Skeletal muscle cell (primary cell): ENCODE measurements at regions not wholly inside any gene's neighbourhood (a gene's known extent, or its start where the extent isn't known, plus 50 kb on each side); places are given as distances from the start of the nearest gene placed in this dataset.
"Not testable (repeated sequence)": the region's sequence is repeated elsewhere in the genome, so short reads cannot be mapped to it uniquely, and the experiment has no call there.

Source experiments
- DNase-seq: peaks from one replicate; pipeline ENCODE4 v3.0.0-alpha.2; 2010; ENCODE audit warnings: low read depth
- H3K4me3 ChIP-seq: 2 replicates; pipeline ENCODE4 v1.5.1; 2011; ENCODE audit warnings: low read depth, mild to moderate bottlenecking, control low read depth, low read length, moderate library complexity

DNA sequence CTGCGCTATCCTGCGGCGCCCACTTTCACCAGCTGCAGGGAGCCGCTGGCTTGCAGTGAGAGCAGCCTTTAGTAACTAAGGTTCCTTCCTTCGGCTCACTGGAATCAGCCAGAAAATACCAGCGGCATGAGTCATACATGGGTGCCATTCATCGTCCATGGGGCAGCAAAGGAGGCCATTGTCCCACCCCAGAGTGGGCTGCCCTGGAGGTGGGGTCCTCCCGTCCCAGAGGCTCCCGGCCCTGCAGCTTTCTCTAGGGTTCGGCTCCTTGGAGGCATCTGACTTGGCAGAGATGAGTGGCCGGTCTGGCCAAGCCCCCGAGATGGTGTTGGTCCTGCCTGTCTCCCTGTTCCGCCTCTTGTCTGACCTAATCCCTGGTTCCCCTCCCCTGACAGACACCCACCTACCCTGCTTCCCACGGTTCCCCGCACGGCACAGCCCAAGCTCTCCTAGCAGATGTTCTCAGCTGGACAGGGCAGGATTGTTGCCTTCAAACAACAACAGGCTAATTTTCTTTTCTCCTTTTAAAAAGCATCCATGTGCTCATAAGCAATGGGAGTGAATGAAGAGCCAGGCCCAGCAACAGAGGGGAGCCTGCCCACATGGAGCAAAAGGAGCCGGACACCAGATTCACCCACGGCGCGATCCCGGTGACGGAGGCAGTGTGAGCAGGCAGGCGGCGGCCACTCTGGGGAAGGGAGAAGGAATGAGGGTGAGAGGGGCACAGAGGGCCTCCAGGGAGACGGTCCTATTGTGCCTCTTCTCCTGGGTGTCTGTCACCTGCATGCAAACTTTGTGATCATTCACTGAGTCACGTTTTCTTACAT lies 97.0 kb upstream of the COL5A1 start:
- H3K4me3 ChIP-seq = no peak overlapping the region
- no peak for DNase-seq

DNA sequence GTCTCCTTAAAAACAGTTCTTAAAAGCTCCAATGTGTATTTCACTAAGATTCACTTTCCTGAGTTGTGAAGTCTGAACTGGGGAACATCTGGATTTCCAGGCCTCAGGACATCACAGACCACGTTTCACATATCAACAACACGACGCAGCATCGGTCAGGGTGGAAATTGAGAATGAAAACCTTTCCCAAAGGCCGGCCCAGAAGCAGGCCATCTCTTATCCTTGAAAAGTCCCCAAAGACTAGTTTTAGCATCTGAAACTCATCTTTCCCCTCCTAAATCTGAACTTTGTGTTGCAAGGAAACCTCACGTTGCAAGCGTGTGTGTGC lies 96.4 kb upstream of the COL5A1 start:
- DNase-seq = no peak
- no peak overlapping the region for H3K4me3 ChIP-seq

DNA sequence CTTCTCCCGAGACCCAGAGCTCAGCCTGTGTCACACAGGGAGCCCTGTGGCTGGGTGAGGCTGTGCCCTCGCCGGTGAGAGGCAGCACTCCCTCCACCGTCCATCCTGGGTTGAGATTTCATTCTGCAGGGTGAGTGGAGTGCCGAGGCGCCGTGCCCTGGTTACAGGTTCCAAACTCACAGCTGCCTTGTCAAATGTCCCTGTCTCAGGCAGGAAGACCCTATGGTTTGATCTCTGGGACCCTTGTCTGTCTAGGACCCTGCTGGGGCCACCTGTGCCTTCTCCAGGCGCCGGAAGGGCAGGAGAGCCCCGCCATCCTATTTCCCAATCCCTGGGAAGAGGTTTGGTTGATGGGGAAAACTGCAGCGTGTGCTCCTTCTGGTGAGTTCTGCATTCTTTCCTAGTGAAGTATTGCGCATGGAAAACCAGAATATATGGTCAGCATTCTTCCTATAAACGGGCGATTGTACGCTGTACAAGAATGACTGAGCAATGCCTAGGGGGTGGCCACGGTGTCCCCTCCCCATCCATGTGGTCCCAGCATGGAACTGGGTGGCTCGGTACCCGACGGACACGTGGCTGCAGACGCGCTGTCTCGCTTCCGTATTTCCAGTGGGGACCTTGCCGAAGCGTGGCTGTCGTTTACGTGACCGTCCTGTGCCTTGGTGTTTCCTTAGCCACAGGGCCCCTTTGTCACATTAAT lies 95.9 kb upstream of the COL5A1 start:
- peak overlapping the region; percentile 5 for H3K4me3 ChIP-seq
- no peak for DNase-seq

DNA sequence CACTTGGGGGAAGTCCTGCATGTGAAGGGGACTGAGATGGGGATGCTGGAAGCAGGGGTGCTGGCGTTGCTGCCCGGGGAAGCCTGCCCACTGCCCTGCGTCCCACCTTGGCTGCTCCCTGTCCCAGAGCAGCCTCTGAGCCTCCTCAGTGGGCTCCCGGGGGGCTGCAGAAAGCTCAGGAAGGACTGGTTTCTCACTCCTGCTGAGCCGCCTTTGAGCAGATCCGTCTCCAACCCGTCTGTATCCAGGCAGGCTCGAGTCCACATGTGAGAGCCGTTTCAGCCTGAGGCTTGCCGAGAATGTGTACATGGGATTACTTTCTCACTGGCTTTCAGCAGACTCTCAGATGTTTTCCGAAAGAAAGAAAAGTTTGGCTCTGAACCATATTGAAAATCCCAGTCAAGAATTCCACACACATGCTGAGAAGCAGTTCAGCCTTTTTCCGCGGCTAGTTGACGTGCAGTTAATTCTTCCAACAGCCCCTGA lies 95.3 kb upstream of the COL5A1 start:
- peak overlapping the region; percentile 5 for H3K4me3 ChIP-seq
- no peak for DNase-seq

DNA sequence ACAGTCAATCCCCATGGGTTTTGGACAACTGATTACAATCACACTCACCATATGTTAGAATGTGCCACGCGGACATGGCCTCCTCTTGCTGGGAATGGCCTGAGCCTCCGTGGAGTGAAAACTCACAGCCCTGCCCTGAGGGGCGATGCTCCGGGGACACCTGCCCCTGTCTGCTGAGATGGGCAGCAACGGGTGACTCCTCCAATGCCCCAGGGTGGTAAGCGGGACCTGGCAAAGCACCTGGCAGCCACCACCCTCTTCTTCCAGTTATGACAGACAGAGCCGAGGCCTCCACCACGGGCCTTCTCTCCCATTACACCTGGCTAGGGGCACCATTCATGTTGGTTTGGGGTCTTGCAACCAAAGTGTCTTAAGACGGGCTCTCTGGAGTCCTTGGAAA lies 94.9 kb upstream of the COL5A1 start:
- no peak for DNase-seq

DNA sequence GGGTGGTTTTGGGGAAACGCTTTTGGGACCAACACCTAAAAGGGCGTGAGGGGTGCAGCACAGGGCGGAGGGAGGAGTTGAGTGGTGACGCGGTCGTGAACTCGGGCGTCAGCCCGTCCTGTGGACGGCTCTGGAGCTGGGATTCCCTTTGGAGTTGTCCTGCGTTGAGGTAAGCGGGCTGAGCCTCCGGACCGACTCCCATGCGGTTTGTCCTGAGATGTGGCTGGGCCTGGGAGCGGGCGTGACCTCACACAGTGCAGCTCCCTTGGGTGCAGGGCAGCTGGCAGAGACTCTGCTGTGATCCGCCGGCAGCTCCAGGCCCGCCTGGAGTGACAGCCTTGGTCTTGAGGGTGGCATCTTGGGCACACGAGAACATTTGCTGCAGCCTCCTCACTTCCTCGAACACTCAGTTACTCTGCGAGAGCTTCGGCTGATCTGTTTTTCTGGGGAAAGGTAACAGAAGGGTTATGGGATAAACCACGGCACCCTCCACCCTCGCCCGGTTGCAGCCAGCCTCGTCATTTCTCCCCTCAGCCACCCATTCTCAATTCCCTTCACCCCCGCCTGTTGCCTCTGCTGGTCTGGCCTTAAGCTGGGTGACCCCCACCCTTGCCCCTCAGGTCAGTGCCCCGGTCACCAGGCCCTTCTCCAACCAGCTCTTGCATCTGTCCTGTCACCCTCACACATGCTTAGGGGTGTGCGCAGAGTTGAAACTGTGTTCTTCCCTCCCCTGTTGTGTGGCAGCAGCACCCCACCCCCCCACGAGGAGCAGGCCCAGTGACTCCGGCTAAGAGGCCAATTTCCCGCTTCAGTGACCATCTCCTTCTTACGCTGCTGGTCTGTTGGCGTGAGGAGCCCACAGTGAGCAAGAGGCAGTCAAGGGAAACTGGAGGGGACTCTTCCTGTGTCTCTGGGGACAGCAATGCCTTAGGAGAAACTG lies 94.2 kb upstream of the COL5A1 start:
- no peak overlapping the region for H3K4me3 ChIP-seq
- DNase-seq = no peak

More for the DNA sequence above, 94.9 kb upstream of the COL5A1 start:
- no peak overlapping the region for H3K4me3 ChIP-seq

DNA sequence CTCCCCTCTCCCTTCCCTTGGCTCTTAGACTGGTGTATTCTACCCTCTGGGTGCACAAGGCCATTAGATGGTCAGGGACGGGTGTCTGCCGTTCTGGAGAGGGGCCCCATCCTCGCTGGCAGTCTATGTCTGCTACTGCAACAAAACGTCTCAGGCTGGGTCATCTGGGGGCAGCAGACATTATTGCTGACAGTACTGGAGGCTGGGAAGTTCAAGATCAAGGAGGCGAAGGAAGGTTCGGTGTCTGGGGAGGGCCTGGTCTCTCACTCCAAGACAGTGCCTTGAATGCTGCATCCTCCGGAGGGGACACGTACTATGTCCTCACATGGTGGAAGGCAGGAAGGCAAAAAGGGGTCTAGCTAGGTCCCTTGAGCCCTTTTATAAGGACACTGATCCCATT lies 93.4 kb upstream of the COL5A1 start:
- no peak overlapping the region for H3K4me3 ChIP-seq
- DNase-seq = no peak

DNA sequence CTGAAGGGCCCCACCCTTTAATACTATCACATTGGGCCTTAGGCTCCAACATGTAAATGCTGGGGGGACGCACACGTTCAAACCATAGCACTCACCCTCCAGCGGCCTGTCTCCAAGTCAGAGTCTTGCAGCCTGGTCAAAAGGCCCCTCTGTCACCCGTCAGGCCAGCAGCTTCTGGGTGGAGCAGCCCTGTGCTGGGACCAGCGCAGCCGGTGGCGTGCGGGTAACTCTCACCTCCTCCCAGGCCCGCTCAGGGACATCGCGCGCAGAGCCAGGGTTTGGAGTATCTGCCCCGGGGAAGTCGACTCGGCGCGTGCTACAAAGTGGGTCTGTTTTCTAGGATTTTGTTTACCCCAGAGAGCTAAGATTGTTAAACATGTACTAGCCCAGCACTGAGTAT lies 93.0 kb upstream of the COL5A1 start:
- H3K4me3 ChIP-seq = no peak overlapping the region
- DNase-seq = no peak

DNA sequence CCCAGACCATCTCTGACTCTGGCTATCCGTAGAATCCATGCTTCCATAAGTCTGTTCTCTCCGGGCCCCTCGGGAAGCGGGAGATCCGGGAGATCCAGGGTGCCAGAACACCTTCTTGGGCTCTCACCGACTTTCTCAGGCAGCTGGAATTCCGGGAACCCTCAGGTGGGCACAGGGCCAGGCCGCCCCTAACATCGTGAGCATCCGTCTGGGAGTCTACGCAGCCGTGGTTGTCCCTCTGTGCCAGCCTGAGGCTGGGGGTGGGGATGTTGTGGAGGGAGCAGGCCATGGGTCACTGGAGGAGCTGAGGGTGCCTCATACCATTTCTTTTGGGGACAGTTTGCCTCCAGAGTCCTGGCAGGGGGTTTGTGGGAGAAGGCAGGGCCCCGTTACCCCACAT lies 92.3 kb upstream of the COL5A1 start:
- DNase-seq = no peak
- H3K4me3 ChIP-seq = no peak overlapping the region

DNA sequence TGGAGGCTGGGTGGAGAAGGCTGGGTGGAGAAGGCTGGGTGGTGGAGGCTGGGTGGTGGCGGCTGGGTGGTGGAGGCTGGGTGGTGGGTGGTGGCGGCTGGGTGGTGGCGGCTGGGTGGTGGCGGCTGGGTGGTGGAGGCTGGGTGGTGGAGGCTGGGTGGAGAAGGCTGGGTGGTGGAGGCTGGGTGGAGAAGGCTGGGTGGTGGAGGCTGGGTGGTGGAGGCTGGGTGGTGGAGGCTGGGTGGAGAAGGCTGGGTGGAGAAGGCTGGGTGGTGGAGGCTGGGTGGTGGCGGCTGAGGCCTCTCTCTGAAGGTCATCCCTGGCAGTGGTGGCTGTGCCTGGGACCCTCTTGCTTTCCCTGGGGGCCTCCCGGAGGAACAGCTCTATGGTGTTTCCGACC lies 91.5 kb upstream of the COL5A1 start:
- H3K4me3 ChIP-seq, DNase-seq: not testable (repeated sequence)

DNA sequence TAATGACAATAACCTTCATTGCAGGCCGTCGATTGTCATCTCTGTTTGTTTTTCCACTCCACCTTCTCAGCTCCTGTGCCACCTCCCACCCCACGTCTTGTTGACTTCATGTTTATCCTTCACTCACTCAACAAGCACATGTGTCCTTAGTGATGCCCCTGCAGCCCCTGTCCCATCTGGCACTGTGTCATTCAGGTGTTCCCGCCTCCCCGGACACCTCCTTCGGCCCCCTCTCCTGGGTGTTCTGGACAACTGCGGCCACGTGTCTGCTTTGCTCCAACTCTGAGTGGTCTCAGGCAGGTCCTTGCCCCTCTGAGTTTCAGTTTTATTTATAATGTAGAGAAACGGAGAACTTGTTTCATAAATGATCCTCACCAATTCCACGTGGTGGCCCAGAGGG lies 91.0 kb upstream of the COL5A1 start:
- no peak for DNase-seq
- no peak overlapping the region for H3K4me3 ChIP-seq

DNA sequence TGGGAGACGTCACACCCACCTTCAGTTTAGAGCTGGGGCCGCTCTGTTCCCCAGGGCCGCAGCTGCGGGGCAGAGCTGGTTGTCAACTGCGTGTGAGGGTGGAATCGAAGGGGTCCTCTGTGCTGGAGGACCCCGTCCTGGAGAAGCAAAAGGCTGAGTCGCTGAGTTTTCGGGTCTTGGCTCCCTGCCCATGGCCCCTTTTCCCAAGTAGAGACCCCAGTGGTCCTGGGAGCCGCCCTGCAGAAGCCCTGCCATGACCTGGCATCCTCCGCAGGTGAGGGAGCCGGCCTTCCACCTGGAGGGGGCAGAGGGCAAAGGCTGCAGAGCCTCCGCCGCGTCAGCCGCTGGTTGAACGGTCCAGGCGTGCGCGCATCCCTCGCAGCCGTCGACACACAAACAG lies 90.4 kb upstream of the COL5A1 start:
- no peak for DNase-seq

DNA sequence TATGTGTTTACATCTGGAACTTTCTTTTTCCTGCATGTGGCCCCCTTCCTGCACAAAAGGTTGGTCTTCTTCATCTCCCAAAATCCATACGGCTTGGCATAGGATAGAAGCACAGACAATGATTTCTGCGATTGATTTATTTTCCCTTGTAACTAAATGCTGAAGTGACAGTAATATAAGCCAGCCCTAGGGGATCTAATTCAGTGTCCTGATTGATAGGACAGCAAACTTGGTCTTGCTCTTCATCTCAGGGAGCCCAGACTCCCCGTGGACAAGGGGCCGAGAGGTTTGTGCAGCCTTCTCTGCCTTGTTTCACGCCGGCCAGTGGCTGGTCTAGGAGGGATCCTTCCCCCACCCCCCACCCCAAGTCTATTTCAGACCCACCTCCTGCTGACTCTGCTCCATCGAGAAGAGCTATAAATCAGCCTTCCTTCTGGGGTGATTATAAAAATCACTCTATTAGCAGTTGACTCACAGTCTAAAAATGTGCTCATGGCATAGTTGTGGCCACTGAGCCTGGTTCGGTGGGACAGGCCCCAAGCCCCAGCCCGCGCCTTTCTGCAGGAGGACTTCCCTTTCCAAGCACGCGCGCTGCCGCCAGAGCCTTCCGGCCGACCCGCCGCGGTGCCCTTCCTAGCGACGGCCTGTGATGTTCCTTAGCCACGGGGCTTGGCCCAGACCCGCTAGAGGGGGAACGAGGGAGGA lies 89.8 kb upstream of the COL5A1 start:
- peak; percentile 83 for DNase-seq
- H3K4me3 ChIP-seq = no peak overlapping the region

More for the DNA sequence above, 90.4 kb upstream of the COL5A1 start:
- H3K4me3 ChIP-seq = no peak overlapping the region

DNA sequence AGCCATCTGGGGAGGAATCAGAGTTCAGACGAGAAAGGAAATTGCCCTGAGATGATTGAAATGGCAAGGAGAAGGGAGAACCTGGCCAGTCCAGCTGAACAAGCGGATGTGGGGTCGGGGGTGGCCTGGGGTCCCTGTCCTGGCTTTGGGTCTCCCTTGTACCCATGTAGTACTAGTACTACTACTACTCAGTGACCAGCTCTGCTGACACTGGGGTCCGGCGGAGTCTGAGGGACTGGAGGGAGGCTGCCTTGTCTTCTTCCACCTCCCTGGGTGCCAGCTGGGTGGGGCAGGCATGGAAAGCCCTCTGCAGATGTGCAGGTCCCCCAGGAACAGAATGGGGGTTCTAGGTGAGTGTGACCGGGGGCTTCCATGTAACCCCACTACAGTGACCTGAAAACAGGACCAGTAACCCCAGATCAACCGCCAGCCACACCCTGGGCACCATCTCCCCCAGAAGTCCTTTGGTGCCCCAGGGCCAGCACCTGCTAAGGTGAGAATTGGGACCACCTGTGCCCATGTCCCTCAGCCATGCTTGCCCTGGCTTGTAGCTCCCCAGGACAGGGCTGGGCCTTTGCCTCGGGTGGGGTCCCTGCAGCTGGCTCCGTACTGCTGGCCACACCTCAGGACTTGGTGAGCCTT lies 89.1 kb upstream of the COL5A1 start:
- no peak overlapping the region for H3K4me3 ChIP-seq
- DNase-seq = no peak

DNA sequence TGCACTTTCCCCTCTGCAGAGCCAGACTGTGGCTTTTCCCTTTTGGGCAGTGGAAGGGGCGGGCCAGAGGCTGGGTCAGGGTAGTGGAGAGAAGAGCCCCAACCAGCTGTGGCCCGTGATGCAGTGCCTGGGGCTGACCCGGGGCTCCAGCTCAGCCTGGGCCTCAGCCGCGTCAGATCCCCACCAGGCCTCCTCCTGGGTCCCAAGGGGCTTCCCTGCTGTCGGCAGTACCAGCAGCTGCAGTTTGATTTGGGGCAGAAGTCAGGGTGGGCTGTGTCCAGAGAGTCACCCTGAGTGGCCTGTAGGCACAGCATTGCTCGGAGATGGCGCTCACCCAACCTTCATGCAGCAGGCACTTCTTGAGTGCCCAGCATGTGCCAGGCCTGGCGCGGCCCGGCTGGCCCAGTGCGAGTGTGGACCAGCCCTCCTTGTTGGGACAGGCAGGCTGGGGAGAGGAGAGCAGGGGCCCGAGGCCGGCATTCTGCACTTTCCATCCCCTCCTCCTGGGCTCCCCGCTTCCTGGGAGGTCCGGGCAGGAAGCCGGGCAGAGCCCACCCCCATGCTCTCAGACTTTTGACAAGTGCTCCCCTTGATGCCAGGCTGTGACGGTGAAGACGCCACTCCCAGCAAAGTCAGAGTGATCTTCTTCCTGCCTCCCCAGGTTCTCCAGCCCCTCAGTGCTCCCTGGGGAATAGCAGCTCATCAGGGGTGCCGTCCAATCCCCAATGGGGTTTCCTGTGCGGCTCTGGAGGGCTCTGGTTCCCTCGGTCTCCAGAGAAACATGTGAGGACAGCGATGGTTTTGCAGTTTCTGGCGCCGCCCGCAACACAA lies 88.3 kb upstream of the COL5A1 start:
- no peak overlapping the region for H3K4me3 ChIP-seq
- DNase-seq = no peak

DNA sequence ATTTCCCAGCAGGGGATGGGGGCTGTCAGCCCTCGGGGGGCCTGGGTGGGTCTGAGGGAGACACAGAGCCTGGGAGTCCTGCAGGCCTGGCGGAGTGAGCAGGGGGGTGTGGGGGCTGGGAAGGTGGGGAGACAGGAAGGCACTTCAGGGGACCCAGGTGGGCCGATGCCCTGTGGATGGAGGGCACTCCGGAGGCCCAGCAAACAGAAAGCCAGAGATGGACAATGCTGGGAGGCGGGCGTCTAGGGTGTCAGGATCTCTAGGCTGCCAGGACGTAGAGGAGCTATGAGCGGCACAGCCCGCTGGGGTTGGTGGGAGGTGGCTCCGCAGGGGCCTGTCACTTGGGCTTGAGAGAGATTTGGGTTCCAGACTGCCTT lies 87.6 kb upstream of the COL5A1 start:
- H3K4me3 ChIP-seq = no peak overlapping the region
- DNase-seq = no peak

DNA sequence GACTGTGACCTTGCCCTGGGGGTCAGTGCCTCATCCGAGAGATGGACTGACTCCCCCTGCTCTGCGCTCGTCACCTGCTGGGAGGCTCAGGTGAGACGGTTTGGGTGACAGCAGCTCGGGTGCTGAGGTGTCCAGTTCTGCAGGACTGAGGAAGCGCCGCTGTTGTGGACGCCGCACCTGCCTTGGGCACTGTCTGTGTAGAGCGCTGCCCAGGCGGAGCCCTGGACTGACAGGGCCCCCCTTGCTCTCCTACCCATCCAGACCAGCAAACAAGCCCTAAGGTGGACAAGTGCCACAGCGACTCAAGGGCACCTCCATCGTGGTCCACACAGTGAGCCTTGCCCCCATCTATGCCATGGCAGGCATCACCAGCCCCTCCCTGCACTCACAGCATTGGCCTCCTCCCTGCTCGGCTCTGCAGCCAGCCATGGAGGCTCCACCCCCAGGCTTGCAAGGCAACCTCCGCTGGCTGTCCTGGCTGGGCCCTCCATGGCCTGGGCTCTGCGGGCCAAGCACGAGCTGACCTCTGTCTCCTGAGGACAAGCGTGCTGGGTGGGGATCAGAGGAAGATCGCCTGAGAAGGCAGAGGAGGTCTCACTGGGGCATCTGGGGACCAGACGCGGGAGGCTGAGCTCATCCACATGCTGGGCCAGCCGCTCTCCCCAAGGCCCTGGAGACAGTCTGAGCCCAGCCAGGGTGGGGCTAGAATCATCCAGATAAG lies 87.1 kb upstream of the COL5A1 start:
- no peak overlapping the region for H3K4me3 ChIP-seq
- no peak for DNase-seq
